GM19023 (cell line): ENCODE measurements at regions not wholly inside any gene's neighbourhood (a gene's known extent, or its start where the extent isn't known, plus 50 kb on each side); places are given as distances from the start of the nearest gene placed in this dataset.

Source experiments
- ATAC-seq: cut with Tn5 transposase; IDR thresholded peaks from one replicate; pipeline ENCODE4 v1.9.1; 2021; ENCODE audit warnings: mild to moderate bottlenecking, moderate library complexity; ENCODE audit not compliant: unreplicated experiment

- no peak for ATAC-seq
Observed at GRCh38 chr9:79173932-79174331, 397.8 kb upstream of the TLE4 start.

- ATAC-seq, result no peak
Observed at GRCh38 chr9:79176014-79176697, 395.6 kb upstream of the TLE4 start.

- no peak for ATAC-seq
Observed at GRCh38 chr9:79184831-79185230, 386.9 kb upstream of the TLE4 start.

- no peak for ATAC-seq
Observed at GRCh38 chr9:79185866-79186265, 385.9 kb upstream of the TLE4 start.

GRCh38 chr9:79189511-79189924, 382.2 kb upstream of the TLE4 start:
- ATAC-seq, result no peak

GRCh38 chr9:79193001-79193400, 378.8 kb upstream of the TLE4 start:
- no peak for ATAC-seq

GRCh38 chr9:79193501-79194223, 378.1 kb upstream of the TLE4 start:
- no peak for ATAC-seq

GRCh38 chr9:79195879-79196278, 375.9 kb upstream of the TLE4 start:
- no peak for ATAC-seq

- ATAC-seq, result no peak
Observed at GRCh38 chr9:79196606-79197005, 375.2 kb upstream of the TLE4 start.

GRCh38 chr9:79200336-79200735, 371.4 kb upstream of the TLE4 start:
- no peak for ATAC-seq

- no peak for ATAC-seq
Observed at GRCh38 chr9:79201636-79202035, 370.1 kb upstream of the TLE4 start.

GRCh38 chr9:79208791-79209396, 362.9 kb upstream of the TLE4 start:
- no peak for ATAC-seq

- ATAC-seq, result no peak
Observed at GRCh38 chr9:79210541-79211243, 361.1 kb upstream of the TLE4 start.

GRCh38 chr9:79213417-79214125, 358.2 kb upstream of the TLE4 start:
- no peak for ATAC-seq

GRCh38 chr9:79215821-79216220, 355.9 kb upstream of the TLE4 start:
- ATAC-seq, result no peak

- no peak for ATAC-seq
Observed at GRCh38 chr9:79220251-79220650, 351.5 kb upstream of the TLE4 start.

- no peak for ATAC-seq
Observed at GRCh38 chr9:79220666-79221065, 351.1 kb upstream of the TLE4 start.

GRCh38 chr9:79221084-79221483, 350.7 kb upstream of the TLE4 start:
- no peak for ATAC-seq

- no peak for ATAC-seq
Observed at GRCh38 chr9:79222483-79222882, 349.3 kb upstream of the TLE4 start.

GRCh38 chr9:79224672-79225433, 346.9 kb upstream of the TLE4 start:
- ATAC-seq, result no peak
